ENCODE measurements at regions not wholly inside any gene's neighbourhood (a gene's known extent, or its start where the extent isn't known, plus 50 kb on each side); places are given as distances from the start of the nearest gene placed in this dataset.

GRCh38 chr1:208570362-208570761 lies 326.2 kb upstream of the PLXNA2 start:
- no peaks in the 10 kb centered on the region for H3K36me3 ChIP-seq (replicated peaks)
- no peak for DNase-seq (ENCODE audit: low spot score in 2 of 2)
- in situ Hi-C loops (cut with MboI; ENCODE audit: low sequenced_read_pairs), result no loop called here

GRCh38 chr1:208576425-208576824 lies 332.2 kb upstream of the PLXNA2 start:
- no peaks in the 10 kb centered on the region for H3K36me3 ChIP-seq (replicated peaks)
- no peaks in the 10 kb centered on the region for H3K4me1 ChIP-seq
- no peak overlapping the region for H3K4me3 ChIP-seq
- in situ Hi-C loops (cut with MboI; ENCODE audit: low sequenced_read_pairs), result no loop called here
- no peaks in the 10 kb centered on the region for H3K27me3 ChIP-seq (ENCODE audit: low read depth)
- H3K9me3 ChIP-seq, result no peaks in the 10 kb centered on the region
- no peak for DNase-seq (ENCODE audit: low spot score in 2 of 2)

More at GRCh38 chr1:208570362-208570761, 326.2 kb upstream of the PLXNA2 start:
- no peaks in the 10 kb centered on the region for H3K9me3 ChIP-seq
- H3K4me3 ChIP-seq, result no peak overlapping the region
- H3K27me3 ChIP-seq (ENCODE audit: low read depth), result no peaks in the 10 kb centered on the region
- no peaks in the 10 kb centered on the region for H3K4me1 ChIP-seq

GRCh38 chr1:208577381-208577905 lies 333.3 kb upstream of the PLXNA2 start:
- no peaks in the 10 kb centered on the region for H3K9me3 ChIP-seq
- H3K36me3 ChIP-seq (replicated peaks), result no peaks in the 10 kb centered on the region
- H3K27me3 ChIP-seq (ENCODE audit: low read depth), result no peaks in the 10 kb centered on the region
- no peaks in the 10 kb centered on the region for H3K4me1 ChIP-seq
- no peak for DNase-seq (ENCODE audit: low spot score in 2 of 2)
- in situ Hi-C loops (cut with MboI; ENCODE audit: low sequenced_read_pairs), result no loop called here
- no peak overlapping the region for H3K4me3 ChIP-seq

GRCh38 chr1:208581209-208581608 lies 337.0 kb upstream of the PLXNA2 start:
- in situ Hi-C loops (cut with MboI; ENCODE audit: low sequenced_read_pairs), result no loop called here
- DNase-seq (ENCODE audit: low spot score in 2 of 2), result no peak
- H3K27me3 ChIP-seq (ENCODE audit: low read depth), result no peaks in the 10 kb centered on the region
- no peak overlapping the region for H3K4me3 ChIP-seq
- H3K36me3 ChIP-seq (replicated peaks), result no peaks in the 10 kb centered on the region
- no peaks in the 10 kb centered on the region for H3K9me3 ChIP-seq
- no peaks in the 10 kb centered on the region for H3K4me1 ChIP-seq

GRCh38 chr1:208581667-208582066 lies 337.5 kb upstream of the PLXNA2 start:
- no peak for DNase-seq (ENCODE audit: low spot score in 2 of 2)
- no peaks in the 10 kb centered on the region for H3K9me3 ChIP-seq
- H3K36me3 ChIP-seq (replicated peaks), result no peaks in the 10 kb centered on the region
- in situ Hi-C loops (cut with MboI; ENCODE audit: low sequenced_read_pairs), result no loop called here
- H3K4me1 ChIP-seq, result no peaks in the 10 kb centered on the region
- H3K4me3 ChIP-seq, result no peak overlapping the region
- H3K27me3 ChIP-seq (ENCODE audit: low read depth), result no peaks in the 10 kb centered on the region

- no peaks in the 10 kb centered on the region for H3K27me3 ChIP-seq (ENCODE audit: low read depth)
- no peaks in the 10 kb centered on the region for H3K4me1 ChIP-seq
- no peak overlapping the region for H3K4me3 ChIP-seq
- in situ Hi-C loops (cut with MboI; ENCODE audit: low sequenced_read_pairs), result no loop called here
- no peaks in the 10 kb centered on the region for H3K9me3 ChIP-seq
- no peaks in the 10 kb centered on the region for H3K36me3 ChIP-seq (replicated peaks)
- no peak for DNase-seq (ENCODE audit: low spot score in 2 of 2)
These were observed 340.1 kb upstream of the PLXNA2 start for GRCh38 chr1:208584167-208584755.

GRCh38 chr1:208587110-208587509 lies 342.9 kb upstream of the PLXNA2 start:
- in situ Hi-C loops (cut with MboI; ENCODE audit: low sequenced_read_pairs), result no loop called here
- H3K36me3 ChIP-seq (replicated peaks), result no peaks in the 10 kb centered on the region
- no peaks in the 10 kb centered on the region for H3K9me3 ChIP-seq
- H3K4me1 ChIP-seq, result no peaks in the 10 kb centered on the region
- H3K4me3 ChIP-seq, result no peak overlapping the region
- no peaks in the 10 kb centered on the region for H3K27me3 ChIP-seq (ENCODE audit: low read depth)
- no peak for DNase-seq (ENCODE audit: low spot score in 2 of 2)

GRCh38 chr1:208593306-208594006 lies 349.3 kb upstream of the PLXNA2 start:
- DNase-seq (ENCODE audit: low spot score in 2 of 2), result no peak
- Histone ChIP-seq H3K9me3 (no peaks in the 10 kb centered on the region), H3K4me3 (no peak overlapping the region), H3K4me1 (no peaks in the 10 kb centered on the region), H3K36me3 (replicated peaks) (no peaks in the 10 kb centered on the region), H3K27me3 (ENCODE audit: low read depth) (no peaks in the 10 kb centered on the region)
- in situ Hi-C loops (cut with MboI; ENCODE audit: low sequenced_read_pairs), result no loop called here

- H3K27me3 ChIP-seq (ENCODE audit: low read depth), result no peaks in the 10 kb centered on the region
- H3K4me1 ChIP-seq, result no peaks in the 10 kb centered on the region
- no peak overlapping the region for H3K4me3 ChIP-seq
- no peak for DNase-seq (ENCODE audit: low spot score in 2 of 2)
- in situ Hi-C loops (cut with MboI; ENCODE audit: low sequenced_read_pairs), result no loop called here
- no peaks in the 10 kb centered on the region for H3K9me3 ChIP-seq
- no peaks in the 10 kb centered on the region for H3K36me3 ChIP-seq (replicated peaks)
These were observed 351.1 kb upstream of the PLXNA2 start for GRCh38 chr1:208595236-208595635.

- in situ Hi-C loops (cut with MboI; ENCODE audit: low sequenced_read_pairs), result no loop called here
These were observed 351.6 kb upstream of the PLXNA2 start for GRCh38 chr1:208595745-208596144.

GRCh38 chr1:208597571-208597970 lies 353.4 kb upstream of the PLXNA2 start:
- H3K4me1 ChIP-seq, result no peaks in the 10 kb centered on the region
- H3K36me3 ChIP-seq (replicated peaks), result no peaks in the 10 kb centered on the region
- no peaks in the 10 kb centered on the region for H3K27me3 ChIP-seq (ENCODE audit: low read depth)
- in situ Hi-C loops (cut with MboI; ENCODE audit: low sequenced_read_pairs), result no loop called here
- no peaks in the 10 kb centered on the region for H3K9me3 ChIP-seq
- DNase-seq (ENCODE audit: low spot score in 2 of 2), result no peak
- H3K4me3 ChIP-seq, result no peak overlapping the region

More at GRCh38 chr1:208595745-208596144, 351.6 kb upstream of the PLXNA2 start:
- Histone ChIP-seq H3K9me3 (no peaks in the 10 kb centered on the region), H3K27me3 (ENCODE audit: low read depth) (no peaks in the 10 kb centered on the region), H3K4me3 (no peak overlapping the region), H3K36me3 (replicated peaks) (no peaks in the 10 kb centered on the region), H3K4me1 (no peaks in the 10 kb centered on the region)
- no peak for DNase-seq (ENCODE audit: low spot score in 2 of 2)

GRCh38 chr1:208598021-208598420 lies 353.8 kb upstream of the PLXNA2 start:
- no peak overlapping the region for H3K4me3 ChIP-seq
- in situ Hi-C loops (cut with MboI; ENCODE audit: low sequenced_read_pairs), result no loop called here
- H3K9me3 ChIP-seq, result no peaks in the 10 kb centered on the region
- no peaks in the 10 kb centered on the region for H3K36me3 ChIP-seq (replicated peaks)
- H3K27me3 ChIP-seq (ENCODE audit: low read depth), result no peaks in the 10 kb centered on the region
- no peak for DNase-seq (ENCODE audit: low spot score in 2 of 2)
- no peaks in the 10 kb centered on the region for H3K4me1 ChIP-seq

GRCh38 chr1:208599063-208599462 lies 354.9 kb upstream of the PLXNA2 start:
- in situ Hi-C loops (cut with MboI; ENCODE audit: low sequenced_read_pairs), result no loop called here

GRCh38 chr1:208600456-208601190 lies 356.4 kb upstream of the PLXNA2 start:
- Histone ChIP-seq H3K4me1 (no peaks in the 10 kb centered on the region), H3K9me3 (no peaks in the 10 kb centered on the region), H3K27me3 (ENCODE audit: low read depth) (no peaks in the 10 kb centered on the region), H3K4me3 (no peak overlapping the region), H3K36me3 (replicated peaks) (no peaks in the 10 kb centered on the region)
- in situ Hi-C loops (cut with MboI; ENCODE audit: low sequenced_read_pairs), result no loop called here
- DNase-seq (ENCODE audit: low spot score in 2 of 2), result no peak

More at GRCh38 chr1:208599063-208599462, 354.9 kb upstream of the PLXNA2 start:
- Histone ChIP-seq H3K4me3 (no peak overlapping the region), H3K9me3 (no peaks in the 10 kb centered on the region), H3K36me3 (replicated peaks) (no peaks in the 10 kb centered on the region), H3K27me3 (ENCODE audit: low read depth) (no peaks in the 10 kb centered on the region), H3K4me1 (no peaks in the 10 kb centered on the region)
- peak; percentile 12 to 37 for DNase-seq (ENCODE audit: low spot score in 2 of 2)
